ENCODE measurements at regions not wholly inside any gene's neighbourhood (a gene's known extent, or its start where the extent isn't known, plus 50 kb on each side); places are given as distances from the start of the nearest gene placed in this dataset.

DNA sequence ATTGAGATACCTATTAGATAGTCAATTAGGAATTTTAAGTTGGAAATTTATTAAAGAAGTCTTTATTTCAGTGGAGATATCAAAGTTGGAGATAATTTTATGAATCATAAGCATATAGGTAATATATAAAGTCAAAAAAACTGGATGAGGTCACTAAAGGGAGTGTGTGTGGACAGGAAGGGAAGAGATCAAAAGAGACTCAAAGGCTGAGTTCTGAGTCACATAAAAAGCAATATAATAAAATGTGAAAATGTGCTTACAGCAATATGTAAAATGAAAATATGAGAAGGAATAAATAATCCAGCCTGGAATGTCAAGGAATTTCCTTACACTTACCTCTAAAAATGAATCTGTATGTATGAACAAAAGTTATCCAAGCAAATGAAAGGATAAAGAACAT is 583.3 kb upstream of the SORCS1 start:
- H3K27me3 Mint-ChIP-seq (ENCODE audit: low read depth): no peaks in the 10 kb centered on the region
- DNase-seq: no peak
- no peaks in the 10 kb centered on the region for H3K36me3 Mint-ChIP-seq (ENCODE audit: low read depth)
- H3K9me3 Mint-ChIP-seq (ENCODE audit: insufficient read depth): peaks cover 13% of the 10 kb centered on the region
- no peak for ATAC-seq
- no peak overlapping the region for H3K4me3 Mint-ChIP-seq
- H3K27ac Mint-ChIP-seq: no peak overlapping the region
- CTCF ChIA-PET: no interaction called here
- POLR2A ChIA-PET: no interaction called here
- no peaks in the 10 kb centered on the region for H3K4me1 Mint-ChIP-seq (ENCODE audit: low read depth)

DNA sequence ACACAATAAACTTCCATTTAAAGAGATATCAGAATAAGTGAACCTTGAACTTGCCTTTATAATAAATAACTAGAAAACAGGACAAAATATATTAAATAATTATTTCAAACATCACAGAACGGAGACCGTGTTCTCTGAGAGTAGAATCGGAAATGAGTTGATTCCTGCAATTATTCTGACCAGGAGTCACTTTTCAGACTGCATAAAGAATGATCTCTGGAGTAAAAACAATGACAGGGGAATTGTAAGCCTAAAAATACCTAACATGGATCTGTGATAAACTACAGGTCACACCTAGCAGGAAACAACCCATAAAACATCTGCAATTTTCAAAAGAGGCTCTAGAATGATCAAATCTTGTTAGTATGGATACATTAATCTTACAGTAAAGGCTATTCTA is 577.5 kb upstream of the SORCS1 start:
- H3K4me1 Mint-ChIP-seq (ENCODE audit: low read depth): no peaks in the 10 kb centered on the region
- no peaks in the 10 kb centered on the region for H3K36me3 Mint-ChIP-seq (ENCODE audit: low read depth)
- no peaks in the 10 kb centered on the region for H3K27me3 Mint-ChIP-seq (ENCODE audit: low read depth)
- ChIA-PET CTCF (no interaction called here), POLR2A (no interaction called here)
- ATAC-seq: no peak
- H3K9me3 Mint-ChIP-seq (ENCODE audit: insufficient read depth): peaks cover 18% of the 10 kb centered on the region
- no peak for DNase-seq
- H3K27ac Mint-ChIP-seq: no peak overlapping the region
- H3K4me3 Mint-ChIP-seq: no peak overlapping the region

DNA sequence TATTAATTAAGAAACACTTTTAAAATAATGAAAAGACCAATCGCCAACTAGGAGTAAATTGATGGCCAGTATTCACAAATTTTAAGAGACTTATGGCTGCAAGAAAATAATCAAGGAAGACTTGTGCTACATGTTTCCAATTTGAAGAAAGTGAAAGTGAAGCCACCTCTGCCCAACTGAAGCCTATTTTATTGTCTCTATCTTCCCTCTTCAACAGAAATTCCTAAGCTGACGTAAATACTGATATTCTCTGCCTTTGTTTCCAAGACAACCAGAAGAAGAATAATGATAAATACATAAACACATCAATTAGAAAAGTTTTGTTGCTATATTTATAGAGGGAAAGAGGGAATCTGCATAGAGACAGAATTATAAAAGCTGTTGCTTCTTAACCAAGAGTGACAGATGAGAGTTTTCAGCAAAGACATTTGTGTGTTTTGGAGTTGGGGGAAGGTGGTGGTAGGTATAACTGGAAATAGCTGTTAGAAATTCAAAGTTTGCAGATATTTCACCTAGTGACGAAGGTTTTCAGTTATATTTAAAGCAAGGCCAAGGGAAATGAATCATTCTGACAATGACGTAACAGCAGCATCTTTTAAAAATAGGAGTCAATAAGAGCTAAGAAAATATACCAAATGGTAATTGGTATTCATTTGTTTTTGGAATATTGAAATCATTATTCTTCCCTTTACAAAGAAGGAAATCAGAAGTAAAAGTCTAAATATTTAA is 576.6 kb upstream of the SORCS1 start:
- Mint-ChIP-seq H3K27me3 (ENCODE audit: low read depth) (no peaks in the 10 kb centered on the region), H3K36me3 (ENCODE audit: low read depth) (no peaks in the 10 kb centered on the region), H3K27ac (no peak overlapping the region), H3K4me3 (no peak overlapping the region), H3K9me3 (ENCODE audit: insufficient read depth) (peaks cover 18% of the 10 kb centered on the region), H3K4me1 (ENCODE audit: low read depth) (no peaks in the 10 kb centered on the region)
- DNase-seq: no peak
- ChIA-PET CTCF (no interaction called here), POLR2A (no interaction called here)
- no peak for ATAC-seq

- Mint-ChIP-seq H3K9me3 (ENCODE audit: insufficient read depth) (peaks cover 16% of the 10 kb centered on the region), H3K4me3 (no peak overlapping the region), H3K27me3 (ENCODE audit: low read depth) (no peaks in the 10 kb centered on the region), H3K4me1 (ENCODE audit: low read depth) (no peaks in the 10 kb centered on the region), H3K27ac (no peak overlapping the region), H3K36me3 (ENCODE audit: low read depth) (no peaks in the 10 kb centered on the region)
- ChIA-PET CTCF (no interaction called here), POLR2A (no interaction called here)
- ATAC-seq (no peak), DNase-seq (no peak)
Measured at GRCh38 chr10:107739951-107740350, 575.4 kb upstream of the SORCS1 start.

GRCh38 chr10:107733328-107734130 is 569.0 kb upstream of the SORCS1 start:
- H3K36me3 Mint-ChIP-seq (ENCODE audit: low read depth): no peaks in the 10 kb centered on the region
- no peak overlapping the region for H3K4me3 Mint-ChIP-seq
- H3K4me1 Mint-ChIP-seq (ENCODE audit: low read depth): no peaks in the 10 kb centered on the region
- H3K27me3 Mint-ChIP-seq (ENCODE audit: low read depth): no peaks in the 10 kb centered on the region
- H3K9me3 Mint-ChIP-seq (ENCODE audit: insufficient read depth): peaks cover 19% of the 10 kb centered on the region
- ATAC-seq (no peak), DNase-seq (no peak)
- POLR2A ChIA-PET: no interaction called here
- H3K27ac Mint-ChIP-seq: no peak overlapping the region
- CTCF ChIA-PET: no interaction called here

GRCh38 chr10:107732045-107732444 is 567.5 kb upstream of the SORCS1 start:
- Mint-ChIP-seq H3K27ac (no peak overlapping the region), H3K36me3 (ENCODE audit: low read depth) (no peaks in the 10 kb centered on the region), H3K9me3 (ENCODE audit: insufficient read depth) (peaks cover 23% of the 10 kb centered on the region), H3K27me3 (ENCODE audit: low read depth) (no peaks in the 10 kb centered on the region), H3K4me3 (no peak overlapping the region), H3K4me1 (ENCODE audit: low read depth) (no peaks in the 10 kb centered on the region)
- no peak for ATAC-seq
- POLR2A ChIA-PET: no interaction called here
- DNase-seq: no peak
- CTCF ChIA-PET: no interaction called here

- DNase-seq: no peak
- no peak for ATAC-seq
- Mint-ChIP-seq H3K9me3 (ENCODE audit: insufficient read depth) (peaks cover 19% of the 10 kb centered on the region), H3K27ac (no peak overlapping the region), H3K27me3 (ENCODE audit: low read depth) (no peaks in the 10 kb centered on the region), H3K4me3 (no peak overlapping the region), H3K4me1 (ENCODE audit: low read depth) (no peaks in the 10 kb centered on the region), H3K36me3 (ENCODE audit: low read depth) (no peaks in the 10 kb centered on the region)
- ChIA-PET POLR2A (no interaction called here), CTCF (no interaction called here)
Measured at GRCh38 chr10:107728807-107729206, 564.3 kb upstream of the SORCS1 start.

- Mint-ChIP-seq H3K27ac (no peak overlapping the region), H3K4me3 (no peak overlapping the region), H3K4me1 (ENCODE audit: low read depth) (no peaks in the 10 kb centered on the region), H3K9me3 (ENCODE audit: insufficient read depth) (peaks cover 14% of the 10 kb centered on the region), H3K27me3 (ENCODE audit: low read depth) (no peaks in the 10 kb centered on the region), H3K36me3 (ENCODE audit: low read depth) (no peaks in the 10 kb centered on the region)
- ATAC-seq (no peak), DNase-seq (no peak)
- ChIA-PET CTCF (no interaction called here), POLR2A (no interaction called here)
Measured at GRCh38 chr10:107727767-107728317, 563.3 kb upstream of the SORCS1 start.

- peaks cover 14% of the 10 kb centered on the region for H3K9me3 Mint-ChIP-seq (ENCODE audit: insufficient read depth)
- no peaks in the 10 kb centered on the region for H3K27me3 Mint-ChIP-seq (ENCODE audit: low read depth)
- POLR2A ChIA-PET: no interaction called here
- no peak overlapping the region for H3K4me3 Mint-ChIP-seq
- CTCF ChIA-PET: no interaction called here
- no peaks in the 10 kb centered on the region for H3K36me3 Mint-ChIP-seq (ENCODE audit: low read depth)
- ATAC-seq (no peak), DNase-seq (no peak)
- no peaks in the 10 kb centered on the region for H3K4me1 Mint-ChIP-seq (ENCODE audit: low read depth)
- no peak overlapping the region for H3K27ac Mint-ChIP-seq
Measured at GRCh38 chr10:107718864-107719263, 554.4 kb upstream of the SORCS1 start.

DNA sequence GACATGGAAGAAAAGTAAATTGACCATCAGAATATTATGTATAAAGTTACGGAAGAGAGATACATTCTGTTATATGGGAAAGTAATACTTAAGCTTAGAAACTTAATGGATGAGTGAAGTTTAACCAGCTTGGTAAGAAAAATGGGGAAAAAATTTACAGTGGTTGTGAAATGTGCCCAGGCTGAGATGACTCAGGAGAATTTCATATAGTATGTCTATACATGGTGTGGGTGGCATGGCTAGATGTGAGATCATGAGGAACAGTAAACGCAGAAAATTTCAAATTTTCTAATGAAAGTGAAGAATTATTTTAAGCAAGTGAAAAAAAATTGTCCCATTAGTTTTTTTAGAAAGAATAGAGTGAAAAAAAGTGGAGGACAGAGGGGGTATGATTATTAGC is 552.5 kb upstream of the SORCS1 start:
- Mint-ChIP-seq H3K27me3 (ENCODE audit: low read depth) (no peaks in the 10 kb centered on the region), H3K4me3 (no peak overlapping the region), H3K4me1 (ENCODE audit: low read depth) (no peaks in the 10 kb centered on the region), H3K9me3 (ENCODE audit: insufficient read depth) (peaks cover 12% of the 10 kb centered on the region), H3K27ac (no peak overlapping the region), H3K36me3 (ENCODE audit: low read depth) (no peaks in the 10 kb centered on the region)
- DNase-seq (no peak), ATAC-seq (no peak)
- POLR2A ChIA-PET: no interaction called here
- CTCF ChIA-PET: no interaction called here

DNA sequence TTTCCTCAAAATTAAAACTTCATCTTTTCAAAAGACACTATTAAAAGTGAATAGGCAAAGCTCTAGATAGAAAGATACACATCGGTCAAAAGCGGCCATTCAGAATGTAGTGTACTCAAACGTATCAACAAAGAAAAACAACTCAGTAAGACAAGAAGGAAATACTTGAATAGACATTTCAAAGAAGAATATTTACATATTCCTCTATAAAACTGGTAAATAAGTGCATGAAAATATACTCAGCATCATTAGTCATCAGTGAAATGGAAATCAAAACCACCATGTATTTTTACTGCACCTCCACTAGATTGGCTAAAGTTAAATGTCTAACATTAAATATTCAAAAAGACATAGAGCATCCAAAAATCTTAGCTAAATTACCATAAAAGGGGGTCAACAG is 551.1 kb upstream of the SORCS1 start:
- no peaks in the 10 kb centered on the region for H3K27me3 Mint-ChIP-seq (ENCODE audit: low read depth)
- DNase-seq: no peak
- H3K27ac Mint-ChIP-seq: no peak overlapping the region
- CTCF ChIA-PET: no interaction called here
- no peaks in the 10 kb centered on the region for H3K36me3 Mint-ChIP-seq (ENCODE audit: low read depth)
- H3K4me3 Mint-ChIP-seq: no peak overlapping the region
- POLR2A ChIA-PET: no interaction called here
- ATAC-seq: no peak
- H3K4me1 Mint-ChIP-seq (ENCODE audit: low read depth): no peaks in the 10 kb centered on the region
- peaks cover 20% of the 10 kb centered on the region for H3K9me3 Mint-ChIP-seq (ENCODE audit: insufficient read depth)

- POLR2A ChIA-PET: no interaction called here
- Mint-ChIP-seq H3K27me3 (ENCODE audit: low read depth) (no peaks in the 10 kb centered on the region), H3K9me3 (ENCODE audit: insufficient read depth) (peaks cover 14% of the 10 kb centered on the region)
Measured at GRCh38 chr10:107708981-107709380, 544.5 kb upstream of the SORCS1 start.

More at GRCh38 chr10:107708981-107709380, 544.5 kb upstream of the SORCS1 start:
- H3K4me1 Mint-ChIP-seq (ENCODE audit: low read depth): no peaks in the 10 kb centered on the region
- DNase-seq: no peak
- no peaks in the 10 kb centered on the region for H3K36me3 Mint-ChIP-seq (ENCODE audit: low read depth)
- no peak for ATAC-seq
- no peak overlapping the region for H3K4me3 Mint-ChIP-seq
- CTCF ChIA-PET: no interaction called here
- H3K27ac Mint-ChIP-seq: no peak overlapping the region

All from activated CD8-positive, alpha-beta T cell treated with anti-CD3 and anti-CD28 coated beads, Interleukin-2, amount 10 ng/mL, durations not matched to agents 7 days and 5 days (primary cell).